HL-60 (cell line): ENCODE measurements at regions not wholly inside any gene's neighbourhood (a gene's known extent, or its start where the extent isn't known, plus 50 kb on each side); places are given as distances from the start of the nearest gene placed in this dataset.

ENCODE experiments used
- DNase-seq, 2 experiments: peaks; one replicate each; pipeline ENCODE4 v3.0.0-alpha.2; 2010 to 2020; ENCODE audit warnings: low read depth in 1 of 2, low spot score in 1 of 2
- H3K27ac ChIP-seq: fragments of 250-450 bp; sonication (Bioruptor Pico); replicated peaks from 2 replicates; pipeline ENCODE4 v1.5.1; 2020; ENCODE audit warnings: mild to moderate bottlenecking, moderate library complexity
- H3K27me3 ChIP-seq: fragments of 250-450 bp; sonication (Bioruptor Pico); 2 replicates; pipeline ENCODE4 v1.5.1; 2021; ENCODE audit warnings: mild to moderate bottlenecking, moderate library complexity; ENCODE audit not compliant: insufficient read depth, poor library complexity, severe bottlenecking
- H3K4me3 ChIP-seq: replicated peaks from 2 replicates; pipeline ENCODE4 v1.5.1; 2011; ENCODE audit warnings: mild to moderate bottlenecking, control low read depth, low read length; ENCODE audit not compliant: insufficient read depth
- CTCF ChIP-seq: IDR thresholded peaks from one replicate; pipeline ENCODE4 v1.5.1; 2011; ENCODE audit warnings: low read length, control low read depth, inconsistent platforms; ENCODE audit not compliant: insufficient read depth
- GABPA ChIP-seq: IDR thresholded peaks from 2 replicates; pipeline ENCODE4 v1.6.1; 2012; ENCODE audit warnings: low read depth
- POLR2AphosphoS5 ChIP-seq: IDR thresholded peaks from 2 replicates; pipeline ENCODE4 v1.6.1; 2012; ENCODE audit warnings: low read depth
- REST ChIP-seq: IDR thresholded peaks from 2 replicates; pipeline ENCODE4 v1.6.1; 2012; ENCODE audit warnings: low read depth; ENCODE audit not compliant: insufficient replicate concordance
- SPI1 ChIP-seq: IDR thresholded peaks from 2 replicates; pipeline ENCODE4 v1.6.1; 2012; ENCODE audit warnings: low read depth, mild to moderate bottlenecking, borderline replicate concordance

DNA sequence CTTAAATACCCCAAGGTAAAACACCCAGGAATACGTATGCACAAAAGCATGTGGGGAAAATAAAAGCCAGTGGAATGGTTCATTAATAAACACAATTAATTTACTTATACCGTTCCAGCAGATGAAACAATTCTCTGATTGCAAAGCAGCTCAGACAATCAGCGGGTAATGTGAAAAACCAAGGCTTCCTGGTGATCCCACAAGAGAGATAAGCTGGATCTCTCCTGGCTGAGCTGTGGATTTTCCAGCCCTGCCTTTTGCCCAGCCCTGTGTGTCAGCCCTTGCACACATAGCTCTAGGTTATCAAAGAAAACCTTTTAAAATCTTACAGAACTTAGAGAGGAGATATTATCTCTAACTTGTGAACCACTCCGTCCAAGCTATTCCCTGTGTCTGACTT, 1010.7 kb upstream of the AUTS2 start:
- no peak for DNase-seq
- Histone ChIP-seq H3K27ac (no peak overlapping the region), H3K27me3 (no peaks in the 10 kb centered on the region), H3K4me3 (no peak overlapping the region)
- TF ChIP-seq REST (no peak), CTCF (no peak), SPI1 (no peak), GABPA (no peak), POLR2AphosphoS5 (no peak)

DNA sequence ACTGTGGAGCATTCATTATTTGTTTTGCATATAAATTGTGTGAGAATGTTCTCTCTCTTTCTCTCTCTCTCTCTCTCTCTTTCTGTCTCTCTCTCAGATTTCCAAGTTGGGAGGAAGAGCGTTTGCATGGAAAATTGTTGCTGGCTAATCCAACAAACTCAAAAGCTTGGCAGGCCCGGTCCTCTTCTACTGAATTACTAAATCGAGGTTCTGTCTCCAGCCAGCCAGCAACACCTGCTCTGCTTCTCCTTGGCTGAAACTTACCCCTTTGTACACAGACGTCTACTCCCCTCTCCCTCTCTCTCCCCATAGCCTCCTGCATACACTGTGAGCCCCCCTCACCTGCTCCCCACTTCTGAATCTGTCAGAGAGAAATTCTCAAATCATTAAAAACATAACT, 996.4 kb upstream of the AUTS2 start:
- Histone ChIP-seq H3K27me3 (no peaks in the 10 kb centered on the region), H3K27ac (no peak overlapping the region), H3K4me3 (no peak overlapping the region)
- no peak for TF ChIP-seq CTCF
- no peak for TF ChIP-seq POLR2AphosphoS5
- no peak for TF ChIP-seq SPI1
- TF ChIP-seq GABPA, result no peak
- no peak for TF ChIP-seq REST
- no peak for DNase-seq

DNA sequence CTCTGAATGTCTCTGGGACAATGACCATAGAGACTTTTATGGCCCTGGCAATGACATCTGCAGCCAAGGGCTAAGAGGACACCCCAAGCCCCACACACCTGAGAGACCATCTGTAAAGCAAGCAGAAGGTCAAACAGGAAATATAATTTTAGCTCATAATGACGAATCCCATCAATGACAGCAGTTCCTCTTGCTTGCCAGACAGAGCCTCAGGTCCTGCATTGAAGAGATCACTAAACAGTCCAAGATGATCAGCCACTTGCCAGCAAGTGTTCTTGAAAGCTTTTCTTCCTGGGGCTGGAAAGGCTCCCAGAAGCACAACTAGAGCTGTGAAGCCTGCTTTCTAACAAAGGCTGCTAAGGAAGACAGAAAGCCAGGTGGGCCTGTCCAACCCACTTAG, 993.7 kb upstream of the AUTS2 start:
- no peak for DNase-seq

More for the DNA sequence above, 993.7 kb upstream of the AUTS2 start:
- Histone ChIP-seq H3K27ac (no peak overlapping the region), H3K4me3 (no peak overlapping the region), H3K27me3 (no peaks in the 10 kb centered on the region)
- TF ChIP-seq SPI1 (no peak), REST (no peak), GABPA (no peak), POLR2AphosphoS5 (no peak), CTCF (no peak)
